GM12878 (cell line): ENCODE measurements at regions not wholly inside any gene's neighbourhood (a gene's known extent, or its start where the extent isn't known, plus 50 kb on each side); places are given as distances from the start of the nearest gene placed in this dataset.

ENCODE experiments used
- E4F1 ChIP-seq: fragments of 450-650 bp; IDR thresholded peaks from 2 replicates; pipeline ENCODE4 v1.6.1; 2018; ENCODE audit warnings: borderline replicate concordance, mild to moderate bottlenecking; ENCODE audit not compliant: partially characterized antibody
- HDAC6 ChIP-seq: fragments of 200-600 bp; sonication (generic); IDR thresholded peaks from one replicate; pipeline ENCODE4 v1.8.0; 2017; ENCODE audit warnings: antibody characterized with exemption; ENCODE audit not compliant: unreplicated experiment
- NFIC ChIP-seq: IDR thresholded peaks from 2 replicates; pipeline ENCODE4 v1.6.1; 2012; ENCODE audit warnings: low read depth, mild to moderate bottlenecking, inconsistent platforms, low read length, moderate library complexity
- NFYA ChIP-seq: IDR thresholded peaks from 2 replicates; pipeline ENCODE4 v1.6.1; 2011; ENCODE audit warnings: low read depth, mild to moderate bottlenecking, low read length, improper control_type of control experiment, borderline replicate concordance
- POLR2A ChIP-seq: IDR thresholded peaks from 2 replicates; pipeline ENCODE4 v1.6.1; 2011; ENCODE audit warnings: low read depth, mild to moderate bottlenecking, low read length
- RFX5 ChIP-seq: IDR thresholded peaks from 2 replicates; pipeline ENCODE4 v1.6.1; 2011; ENCODE audit warnings: low read depth, low read length, improper control_type of control experiment
- SREBF2 ChIP-seq: IDR thresholded peaks from 2 replicates; pipeline ENCODE4 v1.6.1; 2012; ENCODE audit warnings: mild to moderate bottlenecking, low read length
- YY1 ChIP-seq: IDR thresholded peaks from 2 replicates; pipeline ENCODE4 v1.6.1; 2011; ENCODE audit warnings: low read depth, mild to moderate bottlenecking, low read length
- TF ChIP-seq, protein P1 (sequence below): IDR thresholded peaks from 2 replicates; pipeline ENCODE4 v1.6.1; 2012; ENCODE audit warnings: low read depth, low read length, improper control_type of control experiment
- TF ChIP-seq, protein P2 (sequence below), 3 experiments: IDR thresholded peaks in 2 of 3; conservative IDR thresholded peaks in 1 of 3; 2 replicates each; pipeline ENCODE4 v1.5.1; 2011; ENCODE audit warnings: low read depth in 3 of 3, low read length in 3 of 3, mild to moderate bottlenecking in 3 of 3, control low read depth in 2 of 3, moderate library complexity in 2 of 3, inconsistent platforms in 1 of 3, mixed read lengths in 1 of 3; ENCODE audit not compliant: control insufficient read depth in 2 of 3, insufficient read depth in 1 of 3; ENCODE audit errors: extremely low read depth in 1 of 3
- TF ChIP-seq, protein P3 (sequence below): fragments of 450-650 bp; IDR thresholded peaks from 2 replicates; pipeline ENCODE4 v1.6.1; 2017; ENCODE audit warnings: antibody characterized with exemption, mild to moderate bottlenecking, moderate library complexity
- TF ChIP-seq, protein P4 (sequence below): IDR thresholded peaks from 2 replicates; pipeline ENCODE4 v1.6.1; 2012; ENCODE audit warnings: low read depth, low read length, improper control_type of control experiment
- TF ChIP-seq, protein P5 (sequence below): IDR thresholded peaks from 2 replicates; pipeline ENCODE4 v1.6.1; 2012; ENCODE audit warnings: mild to moderate bottlenecking, low read depth, low read length

DNA sequence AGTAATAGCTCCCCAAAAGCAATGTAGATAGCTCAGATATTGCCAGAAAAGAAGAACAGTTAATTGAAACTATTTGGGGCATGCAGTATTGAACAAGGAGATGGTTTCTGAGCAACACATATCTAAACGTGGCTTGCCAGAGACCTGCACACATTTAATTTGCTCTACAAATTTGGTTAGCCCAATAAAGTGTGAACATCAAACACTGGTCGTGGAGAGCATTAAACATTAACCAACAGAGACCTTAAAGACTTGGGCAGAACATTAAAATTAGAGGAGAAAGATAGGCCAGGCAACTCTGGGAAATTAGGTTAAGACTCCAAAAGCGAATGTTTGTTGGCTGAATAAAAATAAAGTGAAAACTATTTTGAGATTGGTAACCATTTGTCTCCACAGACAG, 61.6 kb upstream of the ARID5B start:
- TF ChIP-seq, protein P1, sequence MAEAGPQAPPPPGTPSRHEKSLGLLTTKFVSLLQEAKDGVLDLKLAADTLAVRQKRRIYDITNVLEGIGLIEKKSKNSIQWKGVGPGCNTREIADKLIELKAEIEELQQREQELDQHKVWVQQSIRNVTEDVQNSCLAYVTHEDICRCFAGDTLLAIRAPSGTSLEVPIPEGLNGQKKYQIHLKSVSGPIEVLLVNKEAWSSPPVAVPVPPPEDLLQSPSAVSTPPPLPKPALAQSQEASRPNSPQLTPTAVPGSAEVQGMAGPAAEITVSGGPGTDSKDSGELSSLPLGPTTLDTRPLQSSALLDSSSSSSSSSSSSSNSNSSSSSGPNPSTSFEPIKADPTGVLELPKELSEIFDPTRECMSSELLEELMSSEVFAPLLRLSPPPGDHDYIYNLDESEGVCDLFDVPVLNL, result no peak
- TF ChIP-seq, protein P2, sequence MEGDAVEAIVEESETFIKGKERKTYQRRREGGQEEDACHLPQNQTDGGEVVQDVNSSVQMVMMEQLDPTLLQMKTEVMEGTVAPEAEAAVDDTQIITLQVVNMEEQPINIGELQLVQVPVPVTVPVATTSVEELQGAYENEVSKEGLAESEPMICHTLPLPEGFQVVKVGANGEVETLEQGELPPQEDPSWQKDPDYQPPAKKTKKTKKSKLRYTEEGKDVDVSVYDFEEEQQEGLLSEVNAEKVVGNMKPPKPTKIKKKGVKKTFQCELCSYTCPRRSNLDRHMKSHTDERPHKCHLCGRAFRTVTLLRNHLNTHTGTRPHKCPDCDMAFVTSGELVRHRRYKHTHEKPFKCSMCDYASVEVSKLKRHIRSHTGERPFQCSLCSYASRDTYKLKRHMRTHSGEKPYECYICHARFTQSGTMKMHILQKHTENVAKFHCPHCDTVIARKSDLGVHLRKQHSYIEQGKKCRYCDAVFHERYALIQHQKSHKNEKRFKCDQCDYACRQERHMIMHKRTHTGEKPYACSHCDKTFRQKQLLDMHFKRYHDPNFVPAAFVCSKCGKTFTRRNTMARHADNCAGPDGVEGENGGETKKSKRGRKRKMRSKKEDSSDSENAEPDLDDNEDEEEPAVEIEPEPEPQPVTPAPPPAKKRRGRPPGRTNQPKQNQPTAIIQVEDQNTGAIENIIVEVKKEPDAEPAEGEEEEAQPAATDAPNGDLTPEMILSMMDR (IDR thresholded peaks at IDR 0.05 in 2 of 3, conservative IDR thresholded peaks at IDR 0.05 in 1 of 3; ENCODE audit: control insufficient read depth in 2 of 3, extremely low read depth in 1 of 3, insufficient read depth in 1 of 3, low read depth in 3 of 3, low read length in 3 of 3), result no peak
- TF ChIP-seq RFX5 (no peak), YY1 (no peak), NFIC (no peak), HDAC6 (no peak), SREBF2 (no peak), POLR2A (no peak), NFYA (no peak), E4F1 (no peak)
- TF ChIP-seq, protein P3, sequence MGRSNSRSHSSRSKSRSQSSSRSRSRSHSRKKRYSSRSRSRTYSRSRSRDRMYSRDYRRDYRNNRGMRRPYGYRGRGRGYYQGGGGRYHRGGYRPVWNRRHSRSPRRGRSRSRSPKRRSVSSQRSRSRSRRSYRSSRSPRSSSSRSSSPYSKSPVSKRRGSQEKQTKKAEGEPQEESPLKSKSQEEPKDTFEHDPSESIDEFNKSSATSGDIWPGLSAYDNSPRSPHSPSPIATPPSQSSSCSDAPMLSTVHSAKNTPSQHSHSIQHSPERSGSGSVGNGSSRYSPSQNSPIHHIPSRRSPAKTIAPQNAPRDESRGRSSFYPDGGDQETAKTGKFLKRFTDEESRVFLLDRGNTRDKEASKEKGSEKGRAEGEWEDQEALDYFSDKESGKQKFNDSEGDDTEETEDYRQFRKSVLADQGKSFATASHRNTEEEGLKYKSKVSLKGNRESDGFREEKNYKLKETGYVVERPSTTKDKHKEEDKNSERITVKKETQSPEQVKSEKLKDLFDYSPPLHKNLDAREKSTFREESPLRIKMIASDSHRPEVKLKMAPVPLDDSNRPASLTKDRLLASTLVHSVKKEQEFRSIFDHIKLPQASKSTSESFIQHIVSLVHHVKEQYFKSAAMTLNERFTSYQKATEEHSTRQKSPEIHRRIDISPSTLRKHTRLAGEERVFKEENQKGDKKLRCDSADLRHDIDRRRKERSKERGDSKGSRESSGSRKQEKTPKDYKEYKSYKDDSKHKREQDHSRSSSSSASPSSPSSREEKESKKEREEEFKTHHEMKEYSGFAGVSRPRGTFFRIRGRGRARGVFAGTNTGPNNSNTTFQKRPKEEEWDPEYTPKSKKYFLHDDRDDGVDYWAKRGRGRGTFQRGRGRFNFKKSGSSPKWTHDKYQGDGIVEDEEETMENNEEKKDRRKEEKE, result no peak
- TF ChIP-seq, protein P4, sequence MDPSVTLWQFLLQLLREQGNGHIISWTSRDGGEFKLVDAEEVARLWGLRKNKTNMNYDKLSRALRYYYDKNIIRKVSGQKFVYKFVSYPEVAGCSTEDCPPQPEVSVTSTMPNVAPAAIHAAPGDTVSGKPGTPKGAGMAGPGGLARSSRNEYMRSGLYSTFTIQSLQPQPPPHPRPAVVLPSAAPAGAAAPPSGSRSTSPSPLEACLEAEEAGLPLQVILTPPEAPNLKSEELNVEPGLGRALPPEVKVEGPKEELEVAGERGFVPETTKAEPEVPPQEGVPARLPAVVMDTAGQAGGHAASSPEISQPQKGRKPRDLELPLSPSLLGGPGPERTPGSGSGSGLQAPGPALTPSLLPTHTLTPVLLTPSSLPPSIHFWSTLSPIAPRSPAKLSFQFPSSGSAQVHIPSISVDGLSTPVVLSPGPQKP, result no peak
- TF ChIP-seq, protein P5, sequence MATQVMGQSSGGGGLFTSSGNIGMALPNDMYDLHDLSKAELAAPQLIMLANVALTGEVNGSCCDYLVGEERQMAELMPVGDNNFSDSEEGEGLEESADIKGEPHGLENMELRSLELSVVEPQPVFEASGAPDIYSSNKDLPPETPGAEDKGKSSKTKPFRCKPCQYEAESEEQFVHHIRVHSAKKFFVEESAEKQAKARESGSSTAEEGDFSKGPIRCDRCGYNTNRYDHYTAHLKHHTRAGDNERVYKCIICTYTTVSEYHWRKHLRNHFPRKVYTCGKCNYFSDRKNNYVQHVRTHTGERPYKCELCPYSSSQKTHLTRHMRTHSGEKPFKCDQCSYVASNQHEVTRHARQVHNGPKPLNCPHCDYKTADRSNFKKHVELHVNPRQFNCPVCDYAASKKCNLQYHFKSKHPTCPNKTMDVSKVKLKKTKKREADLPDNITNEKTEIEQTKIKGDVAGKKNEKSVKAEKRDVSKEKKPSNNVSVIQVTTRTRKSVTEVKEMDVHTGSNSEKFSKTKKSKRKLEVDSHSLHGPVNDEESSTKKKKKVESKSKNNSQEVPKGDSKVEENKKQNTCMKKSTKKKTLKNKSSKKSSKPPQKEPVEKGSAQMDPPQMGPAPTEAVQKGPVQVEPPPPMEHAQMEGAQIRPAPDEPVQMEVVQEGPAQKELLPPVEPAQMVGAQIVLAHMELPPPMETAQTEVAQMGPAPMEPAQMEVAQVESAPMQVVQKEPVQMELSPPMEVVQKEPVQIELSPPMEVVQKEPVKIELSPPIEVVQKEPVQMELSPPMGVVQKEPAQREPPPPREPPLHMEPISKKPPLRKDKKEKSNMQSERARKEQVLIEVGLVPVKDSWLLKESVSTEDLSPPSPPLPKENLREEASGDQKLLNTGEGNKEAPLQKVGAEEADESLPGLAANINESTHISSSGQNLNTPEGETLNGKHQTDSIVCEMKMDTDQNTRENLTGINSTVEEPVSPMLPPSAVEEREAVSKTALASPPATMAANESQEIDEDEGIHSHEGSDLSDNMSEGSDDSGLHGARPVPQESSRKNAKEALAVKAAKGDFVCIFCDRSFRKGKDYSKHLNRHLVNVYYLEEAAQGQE, result no peak
